Spleen (tissue), 11 donors: ENCODE measurements at regions not wholly inside any gene's neighbourhood (a gene's known extent, or its start where the extent isn't known, plus 50 kb on each side); places are given as distances from the start of the nearest gene placed in this dataset.
A peak's percentile ranks its signal among the peaks of the same experiment; 100 is the strongest.
"Not testable (repeated sequence)": the region's sequence is repeated elsewhere in the genome, so short reads cannot be mapped to it uniquely, and the experiment has no call there.

Experiments used
- DNase-seq: peaks from one replicate; pipeline ENCODE4 v3.0.0-alpha.2; 2020
- H3K27ac ChIP-seq, 8 donors: fragments of 200-600 bp; sonication (generic) in 7 of 8; 1 replicate in 4 of 8; 2 replicates in 4 of 8; pipeline versions ENCODE4 v1.5.0 to v1.8.0; 2016 to 2021; ENCODE audit warnings: inconsistent platforms in 4 of 8, mild to moderate bottlenecking in 4 of 8, moderate library complexity in 1 of 8
- H3K27me3 ChIP-seq, 7 donors: fragments of 200-600 bp; sonication (generic) in 6 of 7; replicated peaks in 1 of 7; 1 replicate in 4 of 7; 2 replicates in 3 of 7; pipeline versions ENCODE4 v1.5.0 to v1.8.0; 2016 to 2021; ENCODE audit warnings: inconsistent platforms in 3 of 7, mild to moderate bottlenecking in 1 of 7
- H3K36me3 ChIP-seq, 6 donors: fragments of 200-600 bp; sonication (generic) in 5 of 6; 1 replicate in 4 of 6; 2 replicates in 2 of 6; pipeline versions ENCODE4 v1.5.0 to v1.8.0; 2016 to 2021; ENCODE audit warnings: inconsistent platforms in 2 of 6
- H3K4me1 ChIP-seq, 6 donors: fragments of 200-600 bp; sonication (generic) in 5 of 6; 1 replicate in 3 of 6; 2 replicates in 3 of 6; pipeline versions ENCODE4 v1.5.0 to v1.8.0; 2016 to 2021; ENCODE audit warnings: inconsistent platforms in 3 of 6
- H3K4me3 ChIP-seq, 8 donors: fragments of 200-600 bp; sonication (generic) in 7 of 8; 1 replicate in 4 of 8; 2 replicates in 4 of 8; pipeline versions ENCODE4 v1.5.0 to v1.8.0; 2016 to 2021; ENCODE audit warnings: inconsistent platforms in 4 of 8, mild to moderate bottlenecking in 4 of 8, moderate library complexity in 2 of 8
- H3K9me3 ChIP-seq, 8 donors: fragments of 200-600 bp; sonication (generic) in 7 of 8; 1 replicate in 4 of 8; 2 replicates in 4 of 8; pipeline versions ENCODE4 v1.5.0 to v1.8.0; 2016 to 2021; ENCODE audit warnings: inconsistent platforms in 4 of 8
- POLR2A ChIP-seq, 3 donors: fragments of 450-650 bp; IDR thresholded peaks; one replicate each; pipeline ENCODE4 v1.5.1; 2017; ENCODE audit warnings: antibody characterized with exemption in 3 of 3, mild to moderate bottlenecking in 1 of 3
- POLR2AphosphoS5 ChIP-seq, 3 donors: sonication (generic); formaldehyde crosslinking; IDR thresholded peaks; one replicate each; pipeline ENCODE4 v1.5.1; 2017; ENCODE audit warnings: antibody characterized with exemption in 3 of 3
- WGBS, 5 donors: extraction: QIAGEN DNeasy Blood & Tissue Kit in 3 of 5; methylation state at CpG; one replicate each; pipeline versions ENCODE4 v1.1.5 to v1.1.7; 2013 to 2018; 5-methylcytosine and 5-hydroxymethylcytosine counted together
- intact Hi-C: fragments of 100-400 bp; cut with DNase I; formaldehyde crosslinking; loops from one replicate; pipeline ENCODE4 v1.15.0; 2023; ENCODE audit warnings: low total_unique reads
- TF ChIP-seq, protein P1 (sequence below), 11 experiments: fragments of 200-600 bp in 7 of 11; fragments of 450-650 bp in 4 of 11; sonication (generic) in 4 of 11; IDR thresholded peaks in 8 of 11; conservative IDR thresholded peaks in 3 of 11; 1 replicate in 7 of 11; 2 replicates in 4 of 11; pipeline versions ENCODE4 v1.4.0 to v1.8.0; 2016 to 2021; ENCODE audit warnings: antibody characterized with exemption in 11 of 11, inconsistent platforms in 4 of 11, mild to moderate bottlenecking in 1 of 11
- donor health status: healthy with polysubstance abuse.
- donor health status: DM: no; HTN: no; CAD: no; lungs with moderate emphysema.
- donor health status: DM: no; HTN: no; CAD: no.
- donor health status: Bipolar disorder and iron deficiency.
- donor health status: healthy.
- donor health status: DM: no; HTN: no; CAD: no.
- donor health status: DM: yes; HTN: yes; CAD: no.

- intact Hi-C loops, H3K4me1 ChIP-seq, DNase-seq, H3K4me3 ChIP-seq, H3K36me3 ChIP-seq, H3K27ac ChIP-seq, H3K27me3 ChIP-seq: not testable (repeated sequence)
- 77 to 87% (median 82%) methylated on average over 7 of the region's 7 CpGs for WGBS, 5 donors
- peaks cover 0 to 65% (median 39%) of the 10 kb centered on the region in 8 donors for H3K9me3 ChIP-seq
Observed at GRCh38 chr7:97234494-97234893, 117.0 kb downstream of the SDHAF3 start.

GRCh38 chr7:97246317-97246716, 128.8 kb downstream of the SDHAF3 start:
- no peak overlapping the region for H3K4me3 ChIP-seq
- H3K4me1 ChIP-seq, result no peaks in the 10 kb centered on the region
- no peak for DNase-seq
- TF ChIP-seq POLR2AphosphoS5 (IDR thresholded peaks at IDR 0.05), result no peak
- TF ChIP-seq, protein P1, sequence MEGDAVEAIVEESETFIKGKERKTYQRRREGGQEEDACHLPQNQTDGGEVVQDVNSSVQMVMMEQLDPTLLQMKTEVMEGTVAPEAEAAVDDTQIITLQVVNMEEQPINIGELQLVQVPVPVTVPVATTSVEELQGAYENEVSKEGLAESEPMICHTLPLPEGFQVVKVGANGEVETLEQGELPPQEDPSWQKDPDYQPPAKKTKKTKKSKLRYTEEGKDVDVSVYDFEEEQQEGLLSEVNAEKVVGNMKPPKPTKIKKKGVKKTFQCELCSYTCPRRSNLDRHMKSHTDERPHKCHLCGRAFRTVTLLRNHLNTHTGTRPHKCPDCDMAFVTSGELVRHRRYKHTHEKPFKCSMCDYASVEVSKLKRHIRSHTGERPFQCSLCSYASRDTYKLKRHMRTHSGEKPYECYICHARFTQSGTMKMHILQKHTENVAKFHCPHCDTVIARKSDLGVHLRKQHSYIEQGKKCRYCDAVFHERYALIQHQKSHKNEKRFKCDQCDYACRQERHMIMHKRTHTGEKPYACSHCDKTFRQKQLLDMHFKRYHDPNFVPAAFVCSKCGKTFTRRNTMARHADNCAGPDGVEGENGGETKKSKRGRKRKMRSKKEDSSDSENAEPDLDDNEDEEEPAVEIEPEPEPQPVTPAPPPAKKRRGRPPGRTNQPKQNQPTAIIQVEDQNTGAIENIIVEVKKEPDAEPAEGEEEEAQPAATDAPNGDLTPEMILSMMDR (IDR thresholded peaks at IDR 0.05 in 8 of 11, conservative IDR thresholded peaks at IDR 0.05 in 3 of 11), result no peak
- TF ChIP-seq POLR2A (IDR thresholded peaks at IDR 0.05), result no peak
- H3K27ac ChIP-seq, result no peak overlapping the region
- 62 to 85% (median 76%) methylated on average over 2 of the region's 2 CpGs for WGBS, 5 donors
- intact Hi-C loops, result no loop called here
- H3K27me3 ChIP-seq, result no peaks in the 10 kb centered on the region
- peaks cover 4 to 24% (median 12%) of the 10 kb centered on the region in 8 donors for H3K9me3 ChIP-seq
- H3K36me3 ChIP-seq, result no peaks in the 10 kb centered on the region

- DNase-seq, H3K4me3 ChIP-seq, H3K27ac ChIP-seq, H3K36me3 ChIP-seq, H3K27me3 ChIP-seq, intact Hi-C loops, H3K4me1 ChIP-seq: not testable (repeated sequence)
- WGBS, 5 donors, result 89 to 100% (median 94%) methylated on average over 1 to 2 of the region's 3 CpGs
- peaks cover 0 to 11% (median 0%) of the 10 kb centered on the region in 8 donors for H3K9me3 ChIP-seq
Observed at GRCh38 chr7:97258187-97258586, 140.7 kb downstream of the SDHAF3 start.

- intact Hi-C loops, result no loop called here
- TF ChIP-seq POLR2AphosphoS5 (IDR thresholded peaks at IDR 0.05) (peak in 1 of 3 donors; percentile 41), POLR2A (IDR thresholded peaks at IDR 0.05) (no peak)
- Histone ChIP-seq H3K27ac (peak overlapping the region in 5 of 8 donors; percentile 32 to 54 (median 47)), H3K27me3 (no peaks in the 10 kb centered on the region), H3K9me3 (peaks cover 0 to 3% (median 0%) of the 10 kb centered on the region in 8 donors), H3K36me3 (no peaks in the 10 kb centered on the region), H3K4me3 (no peak overlapping the region), H3K4me1 (no peaks in the 10 kb centered on the region)
- no peak for DNase-seq
Observed at GRCh38 chr7:97269741-97270140, 152.2 kb downstream of the SDHAF3 start.

GRCh38 chr7:97270280-97270679, 152.8 kb downstream of the SDHAF3 start:
- peak overlapping the region in 5 of 8 donors; percentile 32 to 54 (median 47) for H3K27ac ChIP-seq
- intact Hi-C loops, result no loop called here
- 61 to 83% (median 78%) methylated on average over 1 of the region's 1 CpG for WGBS, 5 donors

More at GRCh38 chr7:97270280-97270679, 152.8 kb downstream of the SDHAF3 start:
- Histone ChIP-seq H3K9me3 (peaks cover 0 to 3% (median 0%) of the 10 kb centered on the region in 8 donors), H3K4me1 (no peaks in the 10 kb centered on the region), H3K36me3 (no peaks in the 10 kb centered on the region), H3K4me3 (no peak overlapping the region), H3K27me3 (no peaks in the 10 kb centered on the region)
- no peak for DNase-seq
- TF ChIP-seq, protein P1 (IDR thresholded peaks at IDR 0.05 in 8 of 11, conservative IDR thresholded peaks at IDR 0.05 in 3 of 11), result no peak
- TF ChIP-seq POLR2AphosphoS5 (IDR thresholded peaks at IDR 0.05) (no peak), POLR2A (IDR thresholded peaks at IDR 0.05) (no peak)
